HepG2 (cell line): ENCODE measurements at regions not wholly inside any gene's neighbourhood (a gene's known extent, or its start where the extent isn't known, plus 50 kb on each side); places are given as distances from the start of the nearest gene placed in this dataset.

Experiments used
- EZH2 ChIP-seq: conservative IDR thresholded peaks from 2 replicates; pipeline ENCODE4 v1.6.1; 2012; ENCODE audit warnings: mild to moderate bottlenecking, low read depth, low read length, moderate library complexity
- JUND ChIP-seq: sonication (generic); formaldehyde crosslinking; IDR thresholded peaks from 2 replicates; pipeline ENCODE4 v1.8.0; 2022; ENCODE audit warnings: mild to moderate bottlenecking, missing genetic modification reagents
- POLR2AphosphoS5 ChIP-seq: IDR thresholded peaks from 2 replicates; pipeline ENCODE4 v1.6.1; 2012; ENCODE audit warnings: low read depth, low read length
- RBFOX2 ChIP-seq: fragments of 200-400 bp; formaldehyde crosslinking; IDR thresholded peaks from 2 replicates; pipeline ENCODE4 v1.6.1; 2017; ENCODE audit warnings: low read depth, mild to moderate bottlenecking, low read length
- WIZ ChIP-seq: sonication (generic); formaldehyde crosslinking; IDR thresholded peaks from 2 replicates; pipeline ENCODE4 v1.5.1; 2020; ENCODE audit warnings: mild to moderate bottlenecking, missing genetic modification reagents
- ZNF205 ChIP-seq: IDR thresholded peaks from 2 replicates; pipeline ENCODE4 v1.6.1; 2018; ENCODE audit warnings: missing biosample characterization, missing genetic modification reagents
- ZNF446 ChIP-seq: sonication (generic); formaldehyde crosslinking; IDR thresholded peaks from 2 replicates; pipeline ENCODE4 v1.5.0; 2020; ENCODE audit warnings: mild to moderate bottlenecking, missing genetic modification reagents
- TF ChIP-seq, protein P1 (sequence below): sonication (generic); formaldehyde crosslinking; IDR thresholded peaks from 2 replicates; pipeline ENCODE4 v1.8.1; 2023; ENCODE audit warnings: missing genetic modification reagents, mild to moderate bottlenecking, borderline replicate concordance
- TF ChIP-seq, protein P2 (sequence below): sonication (generic); formaldehyde crosslinking; IDR thresholded peaks from 2 replicates; pipeline ENCODE4 v1.5.1; 2020; ENCODE audit warnings: mild to moderate bottlenecking, missing genetic modification reagents, borderline replicate concordance

DNA sequence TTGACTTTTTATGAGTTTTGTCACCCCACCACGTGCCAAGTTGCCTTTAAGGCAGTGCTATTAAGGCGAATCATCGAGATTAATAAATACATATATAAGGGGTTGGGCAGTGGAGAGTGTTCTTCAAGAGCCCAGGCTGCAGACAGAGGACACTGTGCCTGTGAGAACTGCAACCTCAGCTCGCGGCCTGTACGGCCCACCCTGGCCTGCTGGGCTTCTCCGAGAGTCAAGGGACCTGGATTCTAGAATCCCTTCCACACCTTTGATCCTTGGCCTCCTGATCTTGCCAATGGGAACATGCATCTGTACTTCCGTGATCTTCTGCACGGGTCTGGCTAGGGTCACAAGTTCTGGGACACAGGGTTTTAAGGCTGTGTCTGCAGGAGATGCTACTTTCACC, 54.5 kb downstream of the IRX5 start:
- TF ChIP-seq, protein P1, sequence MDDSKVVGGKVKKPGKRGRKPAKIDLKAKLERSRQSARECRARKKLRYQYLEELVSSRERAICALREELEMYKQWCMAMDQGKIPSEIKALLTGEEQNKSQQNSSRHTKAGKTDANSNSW, result no peak
- TF ChIP-seq JUND (CRISPR knock-in tag) (no peak), ZNF446 (CRISPR knock-in tag) (no peak), ZNF205 (CRISPR knock-in tag) (no peak), POLR2AphosphoS5 (no peak), WIZ (CRISPR knock-in tag) (no peak), RBFOX2 (no peak), EZH2 (no peak)
- TF ChIP-seq, protein P2, sequence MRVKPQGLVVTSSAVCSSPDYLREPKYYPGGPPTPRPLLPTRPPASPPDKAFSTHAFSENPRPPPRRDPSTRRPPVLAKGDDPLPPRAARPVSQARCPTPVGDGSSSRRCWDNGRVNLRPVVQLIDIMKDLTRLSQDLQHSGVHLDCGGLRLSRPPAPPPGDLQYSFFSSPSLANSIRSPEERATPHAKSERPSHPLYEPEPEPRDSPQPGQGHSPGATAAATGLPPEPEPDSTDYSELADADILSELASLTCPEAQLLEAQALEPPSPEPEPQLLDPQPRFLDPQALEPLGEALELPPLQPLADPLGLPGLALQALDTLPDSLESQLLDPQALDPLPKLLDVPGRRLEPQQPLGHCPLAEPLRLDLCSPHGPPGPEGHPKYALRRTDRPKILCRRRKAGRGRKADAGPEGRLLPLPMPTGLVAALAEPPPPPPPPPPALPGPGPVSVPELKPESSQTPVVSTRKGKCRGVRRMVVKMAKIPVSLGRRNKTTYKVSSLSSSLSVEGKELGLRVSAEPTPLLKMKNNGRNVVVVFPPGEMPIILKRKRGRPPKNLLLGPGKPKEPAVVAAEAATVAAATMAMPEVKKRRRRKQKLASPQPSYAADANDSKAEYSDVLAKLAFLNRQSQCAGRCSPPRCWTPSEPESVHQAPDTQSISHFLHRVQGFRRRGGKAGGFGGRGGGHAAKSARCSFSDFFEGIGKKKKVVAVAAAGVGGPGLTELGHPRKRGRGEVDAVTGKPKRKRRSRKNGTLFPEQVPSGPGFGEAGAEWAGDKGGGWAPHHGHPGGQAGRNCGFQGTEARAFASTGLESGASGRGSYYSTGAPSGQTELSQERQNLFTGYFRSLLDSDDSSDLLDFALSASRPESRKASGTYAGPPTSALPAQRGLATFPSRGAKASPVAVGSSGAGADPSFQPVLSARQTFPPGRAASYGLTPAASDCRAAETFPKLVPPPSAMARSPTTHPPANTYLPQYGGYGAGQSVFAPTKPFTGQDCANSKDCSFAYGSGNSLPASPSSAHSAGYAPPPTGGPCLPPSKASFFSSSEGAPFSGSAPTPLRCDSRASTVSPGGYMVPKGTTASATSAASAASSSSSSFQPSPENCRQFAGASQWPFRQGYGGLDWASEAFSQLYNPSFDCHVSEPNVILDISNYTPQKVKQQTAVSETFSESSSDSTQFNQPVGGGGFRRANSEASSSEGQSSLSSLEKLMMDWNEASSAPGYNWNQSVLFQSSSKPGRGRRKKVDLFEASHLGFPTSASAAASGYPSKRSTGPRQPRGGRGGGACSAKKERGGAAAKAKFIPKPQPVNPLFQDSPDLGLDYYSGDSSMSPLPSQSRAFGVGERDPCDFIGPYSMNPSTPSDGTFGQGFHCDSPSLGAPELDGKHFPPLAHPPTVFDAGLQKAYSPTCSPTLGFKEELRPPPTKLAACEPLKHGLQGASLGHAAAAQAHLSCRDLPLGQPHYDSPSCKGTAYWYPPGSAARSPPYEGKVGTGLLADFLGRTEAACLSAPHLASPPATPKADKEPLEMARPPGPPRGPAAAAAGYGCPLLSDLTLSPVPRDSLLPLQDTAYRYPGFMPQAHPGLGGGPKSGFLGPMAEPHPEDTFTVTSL (CRISPR knock-in tag), result no peak
